Fibroblast of skin of left quadriceps (primary cell): ENCODE measurements at regions not wholly inside any gene's neighbourhood (a gene's known extent, or its start where the extent isn't known, plus 50 kb on each side); places are given as distances from the start of the nearest gene placed in this dataset.
A peak's percentile ranks its signal among the peaks of the same experiment; 100 is the strongest.

Experiments
- DNase-seq, 2 experiments: peaks; one replicate each; pipeline ENCODE4 v3.0.0-alpha.2; 2013; ENCODE audit warnings: low read depth in 2 of 2

DNA sequence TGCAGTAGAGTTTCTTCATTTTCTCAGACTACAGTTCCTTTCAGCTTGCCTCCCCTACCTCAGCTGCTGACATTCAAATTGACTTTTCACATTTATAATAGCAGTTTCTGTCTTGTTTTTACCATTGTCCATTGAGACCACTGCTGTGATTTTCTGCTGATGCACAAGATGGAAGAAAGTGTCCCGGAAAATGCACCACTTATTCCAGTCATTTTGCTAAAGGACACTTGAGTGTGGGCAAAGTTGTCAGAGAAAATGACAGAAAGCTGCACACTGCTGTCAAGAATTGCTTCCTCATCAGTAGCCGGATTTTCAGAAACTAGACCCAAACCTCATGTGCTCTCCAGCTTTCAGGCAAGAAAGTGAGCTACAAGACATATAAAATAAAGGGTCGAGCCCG is 546.2 kb upstream of the SETBP1 start:
- DNase-seq, result no peak

DNA sequence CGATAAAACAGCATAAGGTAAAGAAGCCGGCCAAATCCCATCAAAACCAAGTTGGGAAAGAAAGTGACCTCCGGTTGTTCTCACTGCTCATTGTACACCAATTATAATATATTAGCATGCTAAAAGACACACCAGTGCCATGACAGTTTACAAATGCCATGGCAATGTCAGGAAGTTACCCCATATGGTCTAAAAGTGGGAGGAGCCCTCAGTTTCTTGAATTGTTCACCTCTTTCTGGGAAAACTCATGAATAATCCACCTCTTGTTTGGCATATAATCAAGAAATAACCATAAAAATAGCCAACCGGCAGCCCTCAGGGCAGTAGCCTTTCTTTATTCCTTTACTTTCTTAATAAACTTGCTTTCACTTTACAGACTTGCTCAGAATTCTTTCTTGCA is 544.9 kb upstream of the SETBP1 start:
- DNase-seq, result no peak

DNA sequence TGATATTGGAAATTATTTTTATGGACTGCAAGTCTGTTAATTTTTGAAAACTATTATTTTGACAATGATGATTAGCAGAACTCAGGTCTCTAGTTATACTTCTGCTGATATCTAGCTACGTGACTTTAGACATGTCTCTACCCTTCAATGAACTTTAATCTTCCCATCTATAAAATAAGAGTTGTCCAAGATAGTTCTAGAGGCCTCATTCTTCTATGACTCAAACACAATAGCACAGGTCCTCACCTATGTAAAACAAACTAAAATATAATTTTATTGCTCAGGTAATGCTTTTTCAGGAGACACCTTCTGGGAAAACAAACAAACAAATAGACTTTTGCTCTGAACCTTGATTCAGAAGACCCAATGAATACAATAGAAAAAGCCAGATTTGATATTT is 544.4 kb upstream of the SETBP1 start:
- no peak for DNase-seq

DNA sequence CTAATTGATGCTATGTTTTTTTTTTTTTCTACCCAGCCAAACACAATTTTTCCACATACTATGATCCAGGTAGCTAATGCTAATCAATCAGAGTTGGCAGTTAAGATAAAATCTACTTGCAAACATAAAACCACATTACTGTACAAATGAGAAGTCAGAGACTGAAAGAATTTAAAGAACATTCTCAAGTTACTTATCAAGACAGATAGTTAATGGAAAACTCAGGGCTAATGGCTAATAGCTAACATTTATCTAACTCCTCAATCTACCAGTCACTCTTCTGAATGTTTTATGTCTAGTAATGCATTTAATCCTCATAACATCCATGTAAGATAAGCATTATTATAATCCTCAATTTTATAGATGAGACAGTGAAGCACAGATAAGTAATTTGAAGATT is 537.6 kb upstream of the SETBP1 start:
- DNase-seq, result no peak

GRCh38 chr18:44149706-44150105 is 531.0 kb upstream of the SETBP1 start:
- DNase-seq, result peak; percentile 65

DNA sequence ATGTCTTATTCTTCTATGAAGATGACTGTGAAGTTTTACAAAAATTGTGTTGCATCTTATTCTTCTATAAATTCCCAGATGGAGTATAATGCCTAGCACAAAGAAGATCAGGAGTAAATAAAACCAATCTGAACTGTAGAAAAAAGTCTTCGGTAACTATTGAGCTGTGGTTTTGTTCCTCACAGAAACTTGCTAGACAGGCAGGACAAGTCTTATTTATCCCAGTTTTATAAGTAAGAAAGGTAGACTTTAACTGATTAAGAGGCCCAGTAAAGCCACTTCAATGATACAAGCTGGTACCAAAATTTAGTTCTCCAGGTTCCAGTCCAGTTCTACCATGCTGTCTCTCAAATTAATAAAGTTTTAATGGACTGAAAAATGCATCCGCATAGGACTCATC is 526.7 kb upstream of the SETBP1 start:
- no peak for DNase-seq

DNA sequence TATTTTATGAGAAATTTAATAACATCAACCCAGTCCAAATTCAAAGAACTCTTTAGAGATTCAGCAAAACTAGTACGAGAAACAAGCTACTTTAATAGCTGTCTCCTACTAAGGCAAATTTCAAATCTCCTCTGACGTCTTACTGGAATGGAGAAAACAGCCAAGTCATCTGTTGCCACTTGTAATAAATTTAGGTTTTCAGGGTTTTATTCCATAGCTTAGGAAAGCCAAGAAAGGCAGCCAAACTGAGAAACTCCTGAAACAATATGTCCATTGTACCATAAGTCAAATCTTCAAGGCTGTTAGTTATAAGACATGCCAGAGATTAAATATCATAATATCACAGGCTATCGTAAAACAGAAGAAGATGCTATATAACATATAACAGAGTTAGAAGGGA is 524.6 kb upstream of the SETBP1 start:
- no peak for DNase-seq

GRCh38 chr18:44156776-44157335 is 523.8 kb upstream of the SETBP1 start:
- no peak for DNase-seq

GRCh38 chr18:44170208-44170880 is 510.3 kb upstream of the SETBP1 start:
- no peak for DNase-seq

GRCh38 chr18:44171301-44171700 is 509.4 kb upstream of the SETBP1 start:
- no peak for DNase-seq

DNA sequence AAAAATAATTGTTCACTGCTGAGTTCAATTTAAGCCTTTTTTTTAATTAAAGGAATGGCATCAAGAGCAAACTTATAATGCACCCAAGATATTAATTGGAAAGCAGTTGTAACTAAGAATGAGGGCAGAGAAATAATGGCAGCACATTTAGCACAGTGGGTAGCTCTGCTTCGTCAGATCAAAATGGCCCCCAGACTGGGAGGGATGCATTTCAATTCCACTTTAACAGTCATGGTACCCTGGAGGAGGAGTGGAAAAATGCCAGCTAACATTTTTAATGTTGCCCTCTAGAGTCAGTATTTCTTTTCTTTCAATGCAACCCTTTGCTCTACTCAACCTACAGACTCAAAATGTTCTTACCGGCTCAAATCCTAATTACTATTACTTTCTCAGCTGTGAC is 504.8 kb upstream of the SETBP1 start:
- no peak for DNase-seq

- DNase-seq, result peak in 1 of 2 experiments; percentile 3
Measured at GRCh38 chr18:44178476-44178875, 502.2 kb upstream of the SETBP1 start.

- no peak for DNase-seq
Measured at GRCh38 chr18:44179693-44180092, 501.0 kb upstream of the SETBP1 start.

DNA sequence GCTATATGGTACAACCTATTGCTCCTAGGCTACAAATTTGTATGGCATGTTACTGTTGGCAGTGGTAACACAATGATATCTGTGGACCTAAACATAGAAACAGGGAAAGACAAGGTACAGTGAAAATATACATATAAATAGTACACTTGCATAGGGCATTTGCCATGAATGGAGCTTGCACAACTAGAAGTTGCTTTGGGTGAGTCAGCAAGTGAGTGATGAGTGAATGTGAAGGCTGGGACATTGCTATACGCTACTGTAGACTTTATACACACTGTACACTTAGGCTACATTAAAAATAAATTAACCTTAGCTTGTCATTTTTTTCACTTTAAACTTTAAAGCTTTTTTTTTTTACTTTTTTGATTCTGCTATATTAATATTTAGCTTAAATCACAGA is 500.0 kb upstream of the SETBP1 start:
- peak; percentile 12 to 13 for DNase-seq

GRCh38 chr18:44181951-44182747 is 498.5 kb upstream of the SETBP1 start:
- peak in 1 of 2 experiments; percentile 9 for DNase-seq

- peak; percentile 10 to 11 for DNase-seq
Measured at GRCh38 chr18:44186001-44186400, 494.7 kb upstream of the SETBP1 start.

GRCh38 chr18:44187090-44187489 is 493.6 kb upstream of the SETBP1 start:
- DNase-seq, result no peak

GRCh38 chr18:44195394-44196140 is 485.1 kb upstream of the SETBP1 start:
- no peak for DNase-seq

DNA sequence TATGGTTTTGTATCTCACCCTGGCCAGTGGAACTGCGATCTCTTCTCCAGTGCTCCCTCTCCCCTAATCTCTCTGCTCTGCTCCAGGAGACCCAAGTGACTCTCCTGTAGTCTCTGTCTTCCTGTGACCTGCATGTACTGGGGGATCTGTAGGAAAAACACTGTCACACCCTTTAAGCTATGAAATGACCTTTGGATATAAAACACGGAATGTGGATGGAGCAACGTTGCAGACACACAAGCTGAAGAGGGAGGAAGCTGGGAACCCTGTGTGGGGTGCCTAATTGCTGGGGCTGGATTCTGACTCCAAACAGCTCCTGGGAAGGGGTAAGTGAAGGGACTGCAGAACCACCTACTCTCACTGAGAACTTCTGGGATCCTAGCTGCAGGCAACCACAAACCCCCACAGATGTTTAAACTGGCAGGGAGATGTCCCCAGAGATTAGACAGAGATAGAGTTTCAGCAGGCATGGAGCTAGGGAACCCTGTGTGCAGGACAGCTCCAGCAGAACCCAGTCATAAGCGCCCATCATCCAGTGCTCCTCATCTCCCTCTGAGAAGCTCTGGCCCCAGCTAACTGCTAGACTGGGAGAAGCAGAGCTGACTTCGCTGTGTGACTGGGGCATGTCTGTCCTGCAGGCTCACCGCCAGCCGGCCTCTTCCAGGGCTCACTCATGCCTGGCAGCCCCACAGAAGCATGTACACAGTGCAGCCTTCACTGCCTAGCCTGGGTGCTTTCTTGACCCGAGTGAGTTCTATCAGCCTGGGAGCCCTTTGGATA is 482.7 kb upstream of the SETBP1 start:
- no peak for DNase-seq

DNA sequence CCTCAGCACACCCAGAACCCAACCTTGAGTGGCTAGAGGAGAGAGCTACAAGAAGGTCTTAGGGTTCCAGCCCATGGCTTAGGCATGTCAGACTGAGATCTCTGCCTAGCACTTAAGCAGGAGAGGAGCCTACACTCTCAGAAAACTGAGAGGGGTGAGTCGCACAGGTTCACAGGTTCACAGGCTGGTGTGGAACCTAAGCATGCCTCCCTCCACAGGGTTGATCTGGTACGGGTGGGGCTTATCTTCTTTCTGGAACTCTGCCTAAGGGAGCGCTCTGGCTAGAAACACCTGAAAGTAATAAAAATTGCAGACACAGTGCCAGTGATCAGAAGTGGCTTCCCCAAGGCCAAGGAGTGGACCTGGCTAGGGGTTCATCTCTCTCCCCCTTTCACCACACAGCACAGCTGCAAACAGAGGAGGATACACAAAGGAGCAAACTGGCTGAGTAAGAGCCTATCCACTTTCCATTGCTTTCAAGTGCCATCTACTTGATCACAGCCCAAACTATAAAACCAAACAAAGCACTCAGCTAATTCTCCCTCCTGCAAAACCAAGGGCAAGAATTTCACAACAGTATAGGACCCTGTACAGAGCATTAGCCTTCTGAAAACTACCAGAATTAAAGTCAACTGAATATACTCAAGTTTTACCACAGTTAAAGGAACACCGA is 481.9 kb upstream of the SETBP1 start:
- DNase-seq, result no peak

- DNase-seq, result no peak
Measured at GRCh38 chr18:44213293-44213692, 467.4 kb upstream of the SETBP1 start.
